ENCODE measurements at regions not wholly inside any gene's neighbourhood (a gene's known extent, or its start where the extent isn't known, plus 50 kb on each side); places are given as distances from the start of the nearest gene placed in this dataset.

DNA sequence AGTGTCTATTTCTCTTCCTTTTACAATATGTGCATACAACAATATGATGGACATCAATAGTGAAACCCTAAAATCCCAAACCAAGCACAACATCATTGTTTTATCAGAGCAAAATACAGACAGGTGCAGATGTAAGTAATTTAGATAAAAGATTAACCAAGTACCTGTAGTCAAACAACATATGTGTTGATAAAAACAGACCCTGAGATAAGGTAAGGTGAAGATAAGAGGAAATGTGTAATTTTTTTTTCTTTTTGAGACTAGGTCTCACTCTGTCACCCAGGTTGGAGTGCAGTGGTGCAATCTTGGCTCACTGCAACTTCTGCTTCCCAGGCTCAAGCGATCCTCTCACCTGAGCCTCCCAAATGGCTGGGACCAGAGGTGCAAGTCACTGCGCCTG is 589.8 kb downstream of the PLCL1 start:
- Histone ChIP-seq H3K27ac (ENCODE audit: low read depth, low read length) (no peak overlapping the region), H3K27me3 (ENCODE audit: insufficient read depth, low read length) (no peaks in the 10 kb centered on the region), H3K36me3 (ENCODE audit: insufficient read depth, low read length) (no peaks in the 10 kb centered on the region), H3K4me3 (ENCODE audit: low read length in 2 of 2) (no peak overlapping the region), H3K4me1 (ENCODE audit: insufficient read depth, low read length) (no peaks in the 10 kb centered on the region), H3K9me3 (ENCODE audit: control insufficient read depth in 1 of 2, low read length in 2 of 2) (no peaks in the 10 kb centered on the region)
- Mint-ChIP-seq H3K4me3 (no peak overlapping the region), H3K27me3 (peaks cover 6 to 17% of the 10 kb centered on the region in 2 donors), H3K36me3 (no peaks in the 10 kb centered on the region), H3K4me1 (no peaks in the 10 kb centered on the region), H3K27ac (no peak overlapping the region), H3K9me3 (peaks cover 0 to 3% (median 0%) of the 10 kb centered on the region in 8 donors)
- intact Hi-C loops (cut with micrococcal nuclease), result no loop called here
- CTCF ChIA-PET (ENCODE audit: partially characterized antibody), result no interaction called here
- DNase-seq, result no peak
- POLR2A ChIA-PET (ENCODE audit: partially characterized antibody), result no interaction called here

DNA sequence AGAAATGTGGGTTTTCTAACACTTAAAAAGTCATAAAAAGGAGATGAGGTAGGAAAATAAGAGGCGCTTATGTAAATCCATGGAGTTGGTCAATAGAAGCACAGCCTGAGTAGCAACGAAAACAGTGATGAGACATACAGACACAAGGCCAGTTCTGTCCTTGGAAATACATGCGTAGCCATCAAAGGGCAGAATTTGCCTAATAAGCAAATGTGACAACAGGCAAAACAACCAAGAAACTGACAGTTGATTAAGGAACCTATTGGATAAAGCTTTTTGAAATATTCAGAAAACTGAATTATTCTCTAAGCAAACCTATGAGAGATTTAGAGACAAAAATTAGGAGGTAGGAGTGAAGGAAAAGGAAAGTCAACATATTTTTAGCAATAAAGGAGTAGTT is 586.3 kb downstream of the PLCL1 start:
- Histone ChIP-seq H3K36me3 (ENCODE audit: insufficient read depth, low read length) (no peaks in the 10 kb centered on the region), H3K9me3 (ENCODE audit: control insufficient read depth in 1 of 2, low read length in 2 of 2) (no peaks in the 10 kb centered on the region), H3K4me3 (ENCODE audit: low read length in 2 of 2) (no peak overlapping the region), H3K27me3 (ENCODE audit: insufficient read depth, low read length) (no peaks in the 10 kb centered on the region), H3K27ac (ENCODE audit: low read depth, low read length) (no peak overlapping the region), H3K4me1 (ENCODE audit: insufficient read depth, low read length) (no peaks in the 10 kb centered on the region)
- Mint-ChIP-seq H3K4me1 (no peaks in the 10 kb centered on the region), H3K9me3 (peaks cover 0 to 2% (median 0%) of the 10 kb centered on the region in 8 donors), H3K27ac (no peak overlapping the region), H3K4me3 (no peak overlapping the region), H3K36me3 (no peaks in the 10 kb centered on the region), H3K27me3 (peaks cover 2 to 17% of the 10 kb centered on the region in 2 donors)
- POLR2A ChIA-PET (ENCODE audit: partially characterized antibody), result no interaction called here
- no peak for DNase-seq
- CTCF ChIA-PET (ENCODE audit: partially characterized antibody), result no interaction called here
- intact Hi-C loops (cut with micrococcal nuclease), result no loop called here

DNA sequence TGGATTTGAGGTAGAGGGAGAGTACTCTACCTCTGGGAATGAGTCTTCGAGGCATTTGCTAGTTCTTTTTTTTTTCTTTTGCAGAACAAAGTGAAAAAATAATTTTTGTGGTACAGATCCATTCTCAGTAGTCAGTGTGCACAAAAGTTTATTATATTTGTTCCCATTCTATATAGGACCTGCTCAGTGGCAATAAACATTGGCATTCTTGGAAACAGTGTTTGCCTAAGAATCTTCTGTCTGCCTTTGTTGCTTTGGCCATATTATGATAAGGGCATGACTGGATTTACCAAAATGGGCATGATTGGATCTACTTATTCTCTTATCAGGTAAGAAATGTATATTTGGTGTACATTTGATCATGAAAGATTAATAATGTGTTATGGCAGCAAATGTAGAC is 583.3 kb downstream of the PLCL1 start:
- POLR2A ChIA-PET (ENCODE audit: partially characterized antibody), result no interaction called here

DNA sequence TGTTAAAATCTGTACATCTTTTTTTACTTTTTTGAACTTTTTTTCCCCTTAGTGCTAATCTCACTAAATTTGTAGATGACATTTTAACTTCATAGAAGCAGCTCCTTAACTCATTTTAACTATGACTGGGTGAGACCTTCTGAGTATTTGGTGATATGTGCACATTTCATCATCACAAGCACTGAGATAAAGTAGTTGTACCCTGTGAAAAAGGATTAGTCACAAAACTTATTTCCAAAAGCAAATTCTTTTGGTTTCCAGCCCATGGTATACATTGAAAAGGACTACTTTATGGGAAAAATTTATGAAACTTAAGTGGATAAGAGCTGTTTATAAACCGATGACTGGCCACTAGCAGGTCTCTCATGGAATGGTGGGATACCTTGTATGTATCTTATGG is 581.5 kb downstream of the PLCL1 start:
- no peaks in the 10 kb centered on the region for H3K36me3 Mint-ChIP-seq
- no peak overlapping the region for H3K4me3 Mint-ChIP-seq
- ChIA-PET CTCF (ENCODE audit: partially characterized antibody) (no interaction called here), POLR2A (ENCODE audit: partially characterized antibody) (no interaction called here)
- H3K4me1 ChIP-seq (ENCODE audit: insufficient read depth, low read length), result no peaks in the 10 kb centered on the region
- H3K9me3 Mint-ChIP-seq, result peaks cover 0 to 2% (median 0%) of the 10 kb centered on the region in 8 donors
- no peak overlapping the region for H3K27ac Mint-ChIP-seq
- intact Hi-C loops (cut with micrococcal nuclease), result no loop called here
- H3K36me3 ChIP-seq (ENCODE audit: insufficient read depth, low read length), result no peaks in the 10 kb centered on the region
- H3K27ac ChIP-seq (ENCODE audit: low read depth, low read length), result no peak overlapping the region
- H3K27me3 ChIP-seq (ENCODE audit: insufficient read depth, low read length), result no peaks in the 10 kb centered on the region
- H3K9me3 ChIP-seq (ENCODE audit: control insufficient read depth in 1 of 2, low read length in 2 of 2), result no peaks in the 10 kb centered on the region
- peaks cover 11 to 15% of the 10 kb centered on the region in 2 donors for H3K27me3 Mint-ChIP-seq
- no peak for DNase-seq
- no peak overlapping the region for H3K4me3 ChIP-seq (ENCODE audit: low read length in 2 of 2)
- peaks cover 0 to 2% (median 0%) of the 10 kb centered on the region in 4 donors for H3K4me1 Mint-ChIP-seq

More for the DNA sequence above, 583.3 kb downstream of the PLCL1 start:
- H3K36me3 Mint-ChIP-seq, result no peaks in the 10 kb centered on the region
- DNase-seq, result no peak
- H3K27me3 Mint-ChIP-seq, result peaks cover 4 to 15% of the 10 kb centered on the region in 2 donors
- CTCF ChIA-PET (ENCODE audit: partially characterized antibody), result no interaction called here
- no peaks in the 10 kb centered on the region for H3K4me1 Mint-ChIP-seq
- no peaks in the 10 kb centered on the region for H3K36me3 ChIP-seq (ENCODE audit: insufficient read depth, low read length)
- no peaks in the 10 kb centered on the region for H3K9me3 ChIP-seq (ENCODE audit: control insufficient read depth in 1 of 2, low read length in 2 of 2)
- H3K27me3 ChIP-seq (ENCODE audit: insufficient read depth, low read length), result no peaks in the 10 kb centered on the region
- no peak overlapping the region for H3K27ac ChIP-seq (ENCODE audit: low read depth, low read length)
- no peak overlapping the region for H3K4me3 ChIP-seq (ENCODE audit: low read length in 2 of 2)
- no peaks in the 10 kb centered on the region for H3K4me1 ChIP-seq (ENCODE audit: insufficient read depth, low read length)
- H3K27ac Mint-ChIP-seq, result no peak overlapping the region
- no peak overlapping the region for H3K4me3 Mint-ChIP-seq
- peaks cover 0 to 2% (median 0%) of the 10 kb centered on the region in 8 donors for H3K9me3 Mint-ChIP-seq
- intact Hi-C loops (cut with micrococcal nuclease), result no loop called here

DNA sequence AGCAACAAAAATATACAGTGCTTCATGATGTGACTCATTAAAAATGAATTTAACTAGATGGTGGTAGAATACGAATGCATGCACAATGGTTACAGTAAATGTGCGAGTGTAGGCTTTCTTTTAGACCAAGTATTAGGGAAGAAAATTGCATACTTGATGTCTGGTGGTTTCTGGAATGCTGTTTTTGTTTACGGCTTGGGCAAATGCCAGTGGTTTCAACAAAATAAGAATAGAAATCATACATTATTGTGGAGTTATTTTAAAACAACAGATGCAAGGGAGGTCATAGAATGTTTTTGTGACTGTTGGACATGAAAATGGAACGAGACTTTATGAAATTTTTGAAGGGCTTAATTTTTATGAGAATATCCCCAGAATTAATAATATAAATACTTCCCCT is 580.9 kb downstream of the PLCL1 start:
- Histone ChIP-seq H3K27ac (ENCODE audit: low read depth, low read length) (no peak overlapping the region), H3K9me3 (ENCODE audit: control insufficient read depth in 1 of 2, low read length in 2 of 2) (no peaks in the 10 kb centered on the region), H3K4me3 (ENCODE audit: low read length in 2 of 2) (no peak overlapping the region), H3K36me3 (ENCODE audit: insufficient read depth, low read length) (no peaks in the 10 kb centered on the region), H3K4me1 (ENCODE audit: insufficient read depth, low read length) (no peaks in the 10 kb centered on the region), H3K27me3 (ENCODE audit: insufficient read depth, low read length) (no peaks in the 10 kb centered on the region)
- POLR2A ChIA-PET (ENCODE audit: partially characterized antibody), result no interaction called here
- H3K27ac Mint-ChIP-seq, result no peak overlapping the region
- H3K27me3 Mint-ChIP-seq, result peaks cover 11 to 17% of the 10 kb centered on the region in 2 donors
- peaks cover 0 to 2% (median 0%) of the 10 kb centered on the region in 4 donors for H3K4me1 Mint-ChIP-seq
- no peak overlapping the region for H3K4me3 Mint-ChIP-seq
- intact Hi-C loops (cut with micrococcal nuclease), result no loop called here
- H3K36me3 Mint-ChIP-seq, result no peaks in the 10 kb centered on the region
- no peak for DNase-seq
- H3K9me3 Mint-ChIP-seq, result peaks cover 0 to 2% (median 0%) of the 10 kb centered on the region in 8 donors
- CTCF ChIA-PET (ENCODE audit: partially characterized antibody), result no interaction called here

DNA sequence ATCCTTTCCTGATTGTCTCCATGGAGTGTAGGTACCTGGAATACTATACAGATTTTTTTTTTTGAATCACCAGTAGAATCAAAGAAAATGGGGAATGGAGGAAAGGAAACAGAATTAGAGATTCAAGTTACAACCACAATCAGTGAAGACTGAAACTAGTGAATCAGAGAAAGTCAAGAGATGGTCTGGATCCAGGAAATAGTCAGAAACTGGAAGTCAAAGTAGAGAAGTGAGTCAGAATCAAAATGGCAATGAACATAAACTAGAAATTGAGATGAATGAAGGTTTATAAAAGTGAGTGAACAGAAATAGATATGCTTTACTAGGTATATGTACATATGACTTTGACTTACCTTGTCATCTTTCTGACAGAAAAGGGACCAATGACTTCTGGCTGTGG is 579.0 kb downstream of the PLCL1 start:
- H3K9me3 Mint-ChIP-seq, result no peaks in the 10 kb centered on the region
- intact Hi-C loops (cut with micrococcal nuclease), result no loop called here

DNA sequence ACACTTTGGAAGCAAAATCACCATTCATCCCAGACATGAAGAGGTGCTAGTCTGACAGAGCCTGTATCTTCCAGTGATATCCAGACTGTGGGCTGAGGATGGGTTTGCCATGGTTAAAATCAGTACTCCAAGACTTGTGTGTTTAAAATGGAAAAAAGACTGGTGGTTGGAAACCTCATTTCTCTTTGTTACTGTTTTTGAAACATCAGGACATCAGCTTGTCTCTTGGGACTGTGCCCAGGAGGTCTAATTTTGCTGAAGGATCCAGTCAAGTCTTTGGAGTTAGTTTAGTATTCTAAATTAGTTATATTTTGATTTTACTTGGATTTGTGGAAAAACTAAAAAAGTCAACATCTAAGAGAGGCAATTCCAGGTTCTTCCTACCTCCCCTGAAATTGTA is 578.4 kb downstream of the PLCL1 start:
- Mint-ChIP-seq H3K36me3 (no peaks in the 10 kb centered on the region), H3K9me3 (no peaks in the 10 kb centered on the region), H3K27ac (no peak overlapping the region), H3K27me3 (peaks cover 11 to 14% of the 10 kb centered on the region in 2 donors), H3K4me1 (peaks cover 0 to 2% (median 0%) of the 10 kb centered on the region in 4 donors), H3K4me3 (no peak overlapping the region)
- Histone ChIP-seq H3K4me1 (ENCODE audit: insufficient read depth, low read length) (no peaks in the 10 kb centered on the region), H3K27ac (ENCODE audit: low read depth, low read length) (no peak overlapping the region), H3K9me3 (ENCODE audit: control insufficient read depth in 1 of 2, low read length in 2 of 2) (no peaks in the 10 kb centered on the region), H3K4me3 (ENCODE audit: low read length in 2 of 2) (no peak overlapping the region), H3K36me3 (ENCODE audit: insufficient read depth, low read length) (no peaks in the 10 kb centered on the region), H3K27me3 (ENCODE audit: insufficient read depth, low read length) (no peaks in the 10 kb centered on the region)
- ChIA-PET CTCF (ENCODE audit: partially characterized antibody) (no interaction called here), POLR2A (ENCODE audit: partially characterized antibody) (no interaction called here)
- intact Hi-C loops (cut with micrococcal nuclease), result no loop called here
- no peak for DNase-seq

More for the DNA sequence above, 579.0 kb downstream of the PLCL1 start:
- Histone ChIP-seq H3K9me3 (ENCODE audit: control insufficient read depth in 1 of 2, low read length in 2 of 2) (no peaks in the 10 kb centered on the region), H3K4me3 (ENCODE audit: low read length in 2 of 2) (no peak overlapping the region), H3K4me1 (ENCODE audit: insufficient read depth, low read length) (no peaks in the 10 kb centered on the region), H3K27ac (ENCODE audit: low read depth, low read length) (no peak overlapping the region), H3K36me3 (ENCODE audit: insufficient read depth, low read length) (no peaks in the 10 kb centered on the region), H3K27me3 (ENCODE audit: insufficient read depth, low read length) (no peaks in the 10 kb centered on the region)
- DNase-seq, result no peak
- Mint-ChIP-seq H3K27ac (no peak overlapping the region), H3K27me3 (peaks cover 11 to 14% of the 10 kb centered on the region in 2 donors), H3K36me3 (no peaks in the 10 kb centered on the region), H3K4me3 (no peak overlapping the region), H3K4me1 (peaks cover 0 to 2% (median 0%) of the 10 kb centered on the region in 4 donors)
- CTCF ChIA-PET (ENCODE audit: partially characterized antibody), result no interaction called here
- POLR2A ChIA-PET (ENCODE audit: partially characterized antibody), result no interaction called here

DNA sequence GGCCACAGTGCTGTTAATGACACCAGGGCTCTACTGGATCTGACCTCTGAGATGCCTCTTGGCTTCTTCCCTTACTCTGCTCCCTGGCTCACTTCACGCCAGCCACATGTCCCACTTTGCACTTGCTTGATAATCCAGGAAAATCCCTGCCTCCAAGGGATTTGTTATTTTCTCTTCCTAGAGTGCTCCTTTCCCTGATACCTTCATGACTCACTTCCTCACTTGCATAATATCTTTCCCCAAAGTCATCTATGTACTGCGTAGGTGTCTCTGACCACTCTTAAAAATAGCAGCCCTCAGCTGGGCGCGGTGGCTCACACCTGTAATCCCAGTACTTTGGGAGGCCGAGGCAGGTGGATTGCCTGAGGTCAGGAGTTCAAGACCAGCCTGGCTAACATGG is 572.3 kb downstream of the PLCL1 start:
- H3K27ac ChIP-seq (ENCODE audit: low read depth, low read length), result no peak overlapping the region
- POLR2A ChIA-PET (ENCODE audit: partially characterized antibody), result no interaction called here
- no peak for DNase-seq
- H3K9me3 ChIP-seq (ENCODE audit: control insufficient read depth in 1 of 2, low read length in 2 of 2), result no peaks in the 10 kb centered on the region
- Mint-ChIP-seq H3K27ac (no peak overlapping the region), H3K9me3 (no peaks in the 10 kb centered on the region), H3K4me1 (peaks cover 7 to 8% (median 8%) of the 10 kb centered on the region in 4 donors), H3K27me3 (peaks cover 15 to 25% of the 10 kb centered on the region in 2 donors), H3K36me3 (no peaks in the 10 kb centered on the region), H3K4me3 (no peak overlapping the region)
- peaks cover 7% of the 10 kb centered on the region for H3K4me1 ChIP-seq (ENCODE audit: insufficient read depth, low read length)
- H3K4me3 ChIP-seq (ENCODE audit: low read length in 2 of 2), result no peak overlapping the region
- CTCF ChIA-PET (ENCODE audit: partially characterized antibody), result no interaction called here
- no peaks in the 10 kb centered on the region for H3K27me3 ChIP-seq (ENCODE audit: insufficient read depth, low read length)
- intact Hi-C loops (cut with micrococcal nuclease), result no loop called here
- H3K36me3 ChIP-seq (ENCODE audit: insufficient read depth, low read length), result no peaks in the 10 kb centered on the region

Data from CD4-positive, alpha-beta memory T cell (primary cell).